CD1c-positive myeloid dendritic cell (primary cell): ENCODE measurements at regions not wholly inside any gene's neighbourhood (a gene's known extent, or its start where the extent isn't known, plus 50 kb on each side); places are given as distances from the start of the nearest gene placed in this dataset.
"Not testable (repeated sequence)": the region's sequence is repeated elsewhere in the genome, so short reads cannot be mapped to it uniquely, and the experiment has no call there.

ENCODE experiments used
- DNase-seq: peaks from one replicate; pipeline ENCODE4 v3.0.0-alpha.2; 2016; ENCODE audit errors: extremely low spot score

- DNase-seq: no peak
These were observed 98.0 kb upstream of the ELMO1 start for GRCh38 chr7:37546677-37547076.

- no peak for DNase-seq
These were observed 100.6 kb upstream of the ELMO1 start for GRCh38 chr7:37549076-37549931.

GRCh38 chr7:37550426-37550825, 101.8 kb upstream of the ELMO1 start:
- DNase-seq: no peak

- no peak for DNase-seq
These were observed 102.2 kb upstream of the ELMO1 start for GRCh38 chr7:37550872-37551271.

- DNase-seq: no peak
These were observed 103.4 kb upstream of the ELMO1 start for GRCh38 chr7:37552030-37552429.

GRCh38 chr7:37552439-37552838, 103.8 kb upstream of the ELMO1 start:
- DNase-seq: not testable (repeated sequence)

GRCh38 chr7:37555528-37555927, 106.9 kb upstream of the ELMO1 start:
- no peak for DNase-seq

- no peak for DNase-seq
These were observed 109.0 kb upstream of the ELMO1 start for GRCh38 chr7:37557571-37558209.

- DNase-seq: no peak
These were observed 109.8 kb upstream of the ELMO1 start for GRCh38 chr7:37558320-37559096.

GRCh38 chr7:37570145-37570544, 113.4 kb upstream of the GPR141 start:
- no peak for DNase-seq

- no peak for DNase-seq
These were observed 111.8 kb upstream of the GPR141 start for GRCh38 chr7:37571806-37572205.

GRCh38 chr7:37577412-37577811, 106.2 kb upstream of the GPR141 start:
- no peak for DNase-seq

- DNase-seq: no peak
These were observed 105.7 kb upstream of the GPR141 start for GRCh38 chr7:37577901-37578300.

GRCh38 chr7:37578350-37578749, 105.2 kb upstream of the GPR141 start:
- no peak for DNase-seq

- no peak for DNase-seq
These were observed 103.2 kb upstream of the GPR141 start for GRCh38 chr7:37580376-37580775.

- peak; percentile 36 for DNase-seq
These were observed 98.7 kb upstream of the GPR141 start for GRCh38 chr7:37584651-37585463.

- DNase-seq: no peak
These were observed 92.7 kb upstream of the GPR141 start for GRCh38 chr7:37590824-37591223.

GRCh38 chr7:37592366-37592765, 91.2 kb upstream of the GPR141 start:
- DNase-seq: no peak

GRCh38 chr7:37594602-37595001, 89.0 kb upstream of the GPR141 start:
- no peak for DNase-seq

GRCh38 chr7:37598824-37599223, 84.7 kb upstream of the GPR141 start:
- no peak for DNase-seq

GRCh38 chr7:37601321-37601720, 82.2 kb upstream of the GPR141 start:
- no peak for DNase-seq

- DNase-seq: no peak
These were observed 79.5 kb upstream of the GPR141 start for GRCh38 chr7:37604078-37604477.
